ENCODE measurements at regions not wholly inside any gene's neighbourhood (a gene's known extent, or its start where the extent isn't known, plus 50 kb on each side); places are given as distances from the start of the nearest gene placed in this dataset.

DNA sequence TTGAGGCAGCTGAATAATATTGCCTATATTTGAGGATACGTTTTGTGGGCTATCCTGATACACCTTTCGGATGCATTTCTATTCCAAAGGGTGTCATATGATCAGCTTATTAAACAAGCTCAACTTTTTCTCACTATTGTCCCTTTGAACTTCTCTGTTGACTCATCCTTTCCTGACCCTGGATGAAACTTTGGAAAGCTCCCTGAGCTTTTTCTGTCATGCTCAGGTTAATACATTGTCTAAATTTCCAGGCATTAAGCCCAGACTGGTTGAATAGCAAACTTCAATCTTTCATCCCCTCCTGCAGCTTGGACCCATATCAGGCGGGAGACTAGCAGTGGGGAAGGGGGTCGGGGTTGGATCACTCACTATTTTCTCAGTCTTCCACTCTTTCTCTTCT, 104.9 kb upstream of the PTPN3 start (continued):
- TF ChIP-seq, protein P1, sequence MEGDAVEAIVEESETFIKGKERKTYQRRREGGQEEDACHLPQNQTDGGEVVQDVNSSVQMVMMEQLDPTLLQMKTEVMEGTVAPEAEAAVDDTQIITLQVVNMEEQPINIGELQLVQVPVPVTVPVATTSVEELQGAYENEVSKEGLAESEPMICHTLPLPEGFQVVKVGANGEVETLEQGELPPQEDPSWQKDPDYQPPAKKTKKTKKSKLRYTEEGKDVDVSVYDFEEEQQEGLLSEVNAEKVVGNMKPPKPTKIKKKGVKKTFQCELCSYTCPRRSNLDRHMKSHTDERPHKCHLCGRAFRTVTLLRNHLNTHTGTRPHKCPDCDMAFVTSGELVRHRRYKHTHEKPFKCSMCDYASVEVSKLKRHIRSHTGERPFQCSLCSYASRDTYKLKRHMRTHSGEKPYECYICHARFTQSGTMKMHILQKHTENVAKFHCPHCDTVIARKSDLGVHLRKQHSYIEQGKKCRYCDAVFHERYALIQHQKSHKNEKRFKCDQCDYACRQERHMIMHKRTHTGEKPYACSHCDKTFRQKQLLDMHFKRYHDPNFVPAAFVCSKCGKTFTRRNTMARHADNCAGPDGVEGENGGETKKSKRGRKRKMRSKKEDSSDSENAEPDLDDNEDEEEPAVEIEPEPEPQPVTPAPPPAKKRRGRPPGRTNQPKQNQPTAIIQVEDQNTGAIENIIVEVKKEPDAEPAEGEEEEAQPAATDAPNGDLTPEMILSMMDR (IDR thresholded peaks at IDR 0.05; ENCODE audit: low read depth, low read length, missing input control) = no peak
- TF ChIP-seq HNF4A (conservative IDR thresholded peaks at IDR 0.05) = peak; percentile 78 to 91

DNA sequence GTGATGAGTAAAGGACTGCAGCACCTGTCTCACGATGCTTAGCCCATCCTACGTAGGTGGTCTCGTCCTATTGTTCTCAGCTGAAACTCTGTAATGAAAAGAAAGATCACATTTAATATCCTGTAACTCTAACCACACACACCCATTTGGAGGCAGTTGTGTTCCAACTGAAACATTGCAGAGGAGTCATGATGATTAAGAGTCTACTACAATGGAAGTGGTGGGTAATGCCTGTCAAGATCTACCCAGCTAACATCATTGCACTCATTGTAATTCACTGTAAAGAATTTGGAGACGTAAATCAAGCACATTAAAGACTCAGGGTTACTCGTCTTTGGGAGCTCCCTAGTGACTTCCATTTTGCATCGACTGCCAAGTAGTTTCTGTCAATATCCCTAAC, 106.0 kb upstream of the PTPN3 start:
- peaks cover 0 to 5% (median 0%) of the 10 kb centered on the region in 4 donors for H3K9me3 ChIP-seq (ENCODE audit: control insufficient read depth in 4 of 4, low read length in 3 of 4)

DNA sequence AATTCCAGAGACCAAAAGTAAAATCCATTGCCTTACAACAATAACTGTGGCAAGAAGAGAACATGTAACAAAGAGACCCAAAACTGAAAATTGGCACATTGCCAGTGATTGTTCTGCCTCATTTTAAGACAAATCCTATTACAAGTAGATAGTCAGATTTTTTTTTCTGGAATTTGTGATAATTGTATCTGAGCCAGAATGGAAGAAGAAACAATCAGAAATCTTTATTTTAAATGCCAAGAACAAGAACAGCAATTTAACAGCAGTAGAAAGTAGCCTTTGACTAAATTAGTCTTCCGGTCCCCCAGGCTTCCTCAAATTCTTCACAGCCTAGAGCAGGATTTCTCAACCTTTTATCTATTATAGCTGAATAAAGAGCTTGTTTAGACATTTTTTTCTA, 106.7 kb upstream of the PTPN3 start:
- 88% methylated on average over 1 of the region's 1 CpG for WGBS
- Histone ChIP-seq H3K4me3 (ENCODE audit: low read depth in 1 of 3, low read length in 3 of 3) (no peak overlapping the region), H3K9me3 (ENCODE audit: control insufficient read depth in 4 of 4, low read length in 3 of 4) (peaks cover 0 to 5% (median 0%) of the 10 kb centered on the region in 4 donors), H3K9ac (ENCODE audit: low read depth in 1 of 2, low read length in 2 of 2) (no peak overlapping the region), H3K36me3 (ENCODE audit: control insufficient read depth in 4 of 4, insufficient read depth in 3 of 4, low read depth in 1 of 4, low read length in 3 of 4) (no peaks in the 10 kb centered on the region), H3K27ac (ENCODE audit: low read depth in 1 of 2, low read length in 2 of 2) (no peak overlapping the region), H3K27me3 (ENCODE audit: control insufficient read depth in 4 of 4, insufficient read depth in 4 of 4, low read length in 3 of 4) (no peaks in the 10 kb centered on the region), H3K4me1 (ENCODE audit: control insufficient read depth in 4 of 4, insufficient read depth in 4 of 4, low read length in 3 of 4) (peaks cover 2 to 8% (median 5%) of the 10 kb centered on the region in 4 donors)
- TF ChIP-seq, protein P1 (IDR thresholded peaks at IDR 0.05; ENCODE audit: low read depth, low read length, missing input control) = no peak
- no peak for TF ChIP-seq FOXA2 (IDR thresholded peaks at IDR 0.05)
- TF ChIP-seq HNF4A (conservative IDR thresholded peaks at IDR 0.05) = no peak
- TF ChIP-seq, protein P2, sequence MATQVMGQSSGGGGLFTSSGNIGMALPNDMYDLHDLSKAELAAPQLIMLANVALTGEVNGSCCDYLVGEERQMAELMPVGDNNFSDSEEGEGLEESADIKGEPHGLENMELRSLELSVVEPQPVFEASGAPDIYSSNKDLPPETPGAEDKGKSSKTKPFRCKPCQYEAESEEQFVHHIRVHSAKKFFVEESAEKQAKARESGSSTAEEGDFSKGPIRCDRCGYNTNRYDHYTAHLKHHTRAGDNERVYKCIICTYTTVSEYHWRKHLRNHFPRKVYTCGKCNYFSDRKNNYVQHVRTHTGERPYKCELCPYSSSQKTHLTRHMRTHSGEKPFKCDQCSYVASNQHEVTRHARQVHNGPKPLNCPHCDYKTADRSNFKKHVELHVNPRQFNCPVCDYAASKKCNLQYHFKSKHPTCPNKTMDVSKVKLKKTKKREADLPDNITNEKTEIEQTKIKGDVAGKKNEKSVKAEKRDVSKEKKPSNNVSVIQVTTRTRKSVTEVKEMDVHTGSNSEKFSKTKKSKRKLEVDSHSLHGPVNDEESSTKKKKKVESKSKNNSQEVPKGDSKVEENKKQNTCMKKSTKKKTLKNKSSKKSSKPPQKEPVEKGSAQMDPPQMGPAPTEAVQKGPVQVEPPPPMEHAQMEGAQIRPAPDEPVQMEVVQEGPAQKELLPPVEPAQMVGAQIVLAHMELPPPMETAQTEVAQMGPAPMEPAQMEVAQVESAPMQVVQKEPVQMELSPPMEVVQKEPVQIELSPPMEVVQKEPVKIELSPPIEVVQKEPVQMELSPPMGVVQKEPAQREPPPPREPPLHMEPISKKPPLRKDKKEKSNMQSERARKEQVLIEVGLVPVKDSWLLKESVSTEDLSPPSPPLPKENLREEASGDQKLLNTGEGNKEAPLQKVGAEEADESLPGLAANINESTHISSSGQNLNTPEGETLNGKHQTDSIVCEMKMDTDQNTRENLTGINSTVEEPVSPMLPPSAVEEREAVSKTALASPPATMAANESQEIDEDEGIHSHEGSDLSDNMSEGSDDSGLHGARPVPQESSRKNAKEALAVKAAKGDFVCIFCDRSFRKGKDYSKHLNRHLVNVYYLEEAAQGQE (IDR thresholded peaks at IDR 0.05) = no peak
- no peak for TF ChIP-seq EGR1 (IDR thresholded peaks at IDR 0.05; ENCODE audit: low read depth in 2 of 2)
- TF ChIP-seq GABPA (IDR thresholded peaks at IDR 0.05 in 1 of 2, conservative IDR thresholded peaks at IDR 0.05 in 1 of 2) = no peak
- TF ChIP-seq FOXA1 (IDR thresholded peaks at IDR 0.05) = no peak
- TF ChIP-seq, protein P3, sequence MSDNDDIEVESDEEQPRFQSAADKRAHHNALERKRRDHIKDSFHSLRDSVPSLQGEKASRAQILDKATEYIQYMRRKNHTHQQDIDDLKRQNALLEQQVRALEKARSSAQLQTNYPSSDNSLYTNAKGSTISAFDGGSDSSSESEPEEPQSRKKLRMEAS (IDR thresholded peaks at IDR 0.05) = no peak
- no peak for TF ChIP-seq YY1 (IDR thresholded peaks at IDR 0.05)
- no peak for TF ChIP-seq RXRA (IDR thresholded peaks at IDR 0.05)
- TF ChIP-seq HNF4G (IDR thresholded peaks at IDR 0.05) = no peak
- TF ChIP-seq, protein P4, sequence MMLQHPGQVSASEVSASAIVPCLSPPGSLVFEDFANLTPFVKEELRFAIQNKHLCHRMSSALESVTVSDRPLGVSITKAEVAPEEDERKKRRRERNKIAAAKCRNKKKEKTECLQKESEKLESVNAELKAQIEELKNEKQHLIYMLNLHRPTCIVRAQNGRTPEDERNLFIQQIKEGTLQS (IDR thresholded peaks at IDR 0.05) = no peak
- TF ChIP-seq TAF1 (conservative IDR thresholded peaks at IDR 0.05) = no peak
- DNase-seq (ENCODE audit: low spot score) = no peak

More for the DNA sequence above, 106.0 kb upstream of the PTPN3 start:
- Histone ChIP-seq H3K4me3 (ENCODE audit: low read depth in 1 of 3, low read length in 3 of 3) (no peak overlapping the region), H3K27ac (ENCODE audit: low read depth in 1 of 2, low read length in 2 of 2) (no peak overlapping the region), H3K27me3 (ENCODE audit: control insufficient read depth in 4 of 4, insufficient read depth in 4 of 4, low read length in 3 of 4) (no peaks in the 10 kb centered on the region), H3K9ac (ENCODE audit: low read depth in 1 of 2, low read length in 2 of 2) (no peak overlapping the region), H3K36me3 (ENCODE audit: control insufficient read depth in 4 of 4, insufficient read depth in 3 of 4, low read depth in 1 of 4, low read length in 3 of 4) (no peaks in the 10 kb centered on the region), H3K4me1 (ENCODE audit: control insufficient read depth in 4 of 4, insufficient read depth in 4 of 4, low read length in 3 of 4) (peaks cover 2 to 8% (median 5%) of the 10 kb centered on the region in 4 donors)
- 77% methylated on average over 6 of the region's 6 CpGs for WGBS
- TF ChIP-seq, protein P3 (IDR thresholded peaks at IDR 0.05) = no peak
- TF ChIP-seq EGR1 (IDR thresholded peaks at IDR 0.05; ENCODE audit: low read depth in 2 of 2) (no peak), JUND (IDR thresholded peaks at IDR 0.05) (no peak)
- TF ChIP-seq, protein P4 (IDR thresholded peaks at IDR 0.05) = no peak
- no peak for DNase-seq (ENCODE audit: low spot score)

Measured in liver (tissue), 8 donors.